SK-N-SH (cell line): ENCODE measurements at regions not wholly inside any gene's neighbourhood (a gene's known extent, or its start where the extent isn't known, plus 50 kb on each side); places are given as distances from the start of the nearest gene placed in this dataset.

Source experiments
- CTCF ChIA-PET: fragments of 300-600, 350-600 bp; formaldehyde crosslinking; extraction: SDS; loops from one replicate; lab custom pipeline; 2021; lab: Yijun Ruan, JAX
- POLR2A ChIA-PET: fragments of 350-600 bp; sonication (Branson Sonifier 250); formaldehyde crosslinking; extraction: SDS; loops from one replicate; lab custom pipeline; 2020; ENCODE audit warnings: antibody characterized with exemption, inconsistent platforms; lab: Yijun Ruan, JAX
- DNase-seq: peaks from one replicate; pipeline ENCODE4 v3.0.0; 2012
- H2AFZ ChIP-seq: fragments of 200-600 bp; sonication (generic); 2 replicates; pipeline ENCODE4 v1.8.1; 2016; ENCODE audit warnings: antibody characterized with exemption, mild to moderate bottlenecking, low read depth
- H3F3A ChIP-seq: fragments of 200-600 bp; sonication (generic); replicated peaks from 2 replicates; pipeline ENCODE3; 2016; ENCODE audit warnings: antibody characterized with exemption, mild to moderate bottlenecking; ENCODE audit not compliant: insufficient read depth
- H3K27ac ChIP-seq, 2 experiments: fragments of 200-500 bp in 1 of 2; fragments of 200-600 bp in 1 of 2; sonication (Bioruptor generic) in 1 of 2; sonication (generic), shearing (Covaris generic) in 1 of 2; 2 replicates each; pipeline versions ENCODE4 v1.5.1 to v1.6.1; 2014 to 2016; ENCODE audit warnings: low read depth in 2 of 2, inconsistent platforms in 1 of 2, low read length in 1 of 2, mild to moderate bottlenecking in 1 of 2, mixed read lengths in 1 of 2
- H3K27me3 ChIP-seq: fragments of 200-600 bp; sonication (generic), shearing (Covaris generic); 2 replicates; pipeline ENCODE4 v1.6.1; 2016; ENCODE audit warnings: mixed run types; ENCODE audit not compliant: insufficient read depth
- H3K36me3 ChIP-seq, 2 experiments: fragments of 200-500 bp in 1 of 2; fragments of 200-600 bp in 1 of 2; sonication (Bioruptor generic) in 1 of 2; sonication (generic) in 1 of 2; replicated peaks in 1 of 2; 2 replicates each; pipeline versions ENCODE3 to v1.5.1; 2014 to 2016; ENCODE audit warnings: low read length in 1 of 2, mild to moderate bottlenecking in 1 of 2; ENCODE audit not compliant: insufficient read depth in 2 of 2, control insufficient read depth in 1 of 2
- H3K4me1 ChIP-seq, 2 experiments: fragments of 200-500 bp in 1 of 2; fragments of 200-600 bp in 1 of 2; sonication (Bioruptor generic) in 1 of 2; sonication (generic), shearing (Covaris generic) in 1 of 2; 2 replicates each; pipeline versions ENCODE4 v1.5.1 to v1.6.1; 2014 to 2016; ENCODE audit warnings: low read depth in 1 of 2, low read length in 1 of 2, mixed run types in 1 of 2; ENCODE audit not compliant: insufficient read depth in 2 of 2, control insufficient read depth in 1 of 2
- H3K4me2 ChIP-seq: fragments of 200-600 bp; sonication (generic), shearing (Covaris generic); 2 replicates; pipeline ENCODE4 v1.6.1; 2017; ENCODE audit warnings: mixed run types
- H3K4me3 ChIP-seq, 2 experiments: fragments of 200-500 bp in 1 of 2; fragments of 200-600 bp in 1 of 2; sonication (Bioruptor generic) in 1 of 2; sonication (generic), shearing (Covaris generic) in 1 of 2; 2 replicates each; pipeline versions ENCODE4 v1.5.1 to v1.8.1; 2014 to 2016; ENCODE audit warnings: low read depth in 2 of 2, inconsistent platforms in 1 of 2, low read length in 1 of 2, mild to moderate bottlenecking in 1 of 2, mixed read lengths in 1 of 2, moderate library complexity in 1 of 2
- H3K79me2 ChIP-seq: fragments of 200-600 bp; sonication (generic); 2 replicates; pipeline ENCODE4 v1.8.1; 2017; ENCODE audit warnings: mild to moderate bottlenecking; ENCODE audit not compliant: insufficient read depth
- H3K9ac ChIP-seq: fragments of 200-600 bp; sonication (generic); 2 replicates; pipeline ENCODE4 v1.6.1; 2017; ENCODE audit warnings: mixed run types
- H3K9me2 ChIP-seq: fragments of 200-600 bp; sonication (generic); 2 replicates; pipeline ENCODE4 v1.6.1; 2017; ENCODE audit warnings: mixed run types
- H3K9me3 ChIP-seq: fragments of 200-600 bp; sonication (generic); 2 replicates; pipeline ENCODE4 v1.6.1; 2017; ENCODE audit warnings: mixed run types, mild to moderate bottlenecking, moderate library complexity
- H4K20me1 ChIP-seq: fragments of 200-600 bp; sonication (generic); 2 replicates; pipeline ENCODE4 v1.6.1; 2017; ENCODE audit warnings: mild to moderate bottlenecking, mixed run types; ENCODE audit not compliant: insufficient read depth
- CTCF ChIP-seq: fragments of 200-600 bp; sonication (generic); IDR thresholded peaks from 2 replicates; pipeline ENCODE4 v1.6.1; 2017; ENCODE audit warnings: antibody characterized with exemption, mild to moderate bottlenecking, moderate library complexity
- ELF1 ChIP-seq: IDR thresholded peaks from 2 replicates; pipeline ENCODE4 v1.4.0; 2012
- FOSL2 ChIP-seq: IDR thresholded peaks from 2 replicates; pipeline ENCODE4 v1.4.0; 2012; ENCODE audit warnings: low read depth, mild to moderate bottlenecking, moderate library complexity, borderline replicate concordance
- FOXJ3 ChIP-seq: sonication (generic); formaldehyde crosslinking; IDR thresholded peaks from 2 replicates; pipeline ENCODE4 v1.5.1; 2020; ENCODE audit warnings: mild to moderate bottlenecking, missing genetic modification reagents
- GABPA ChIP-seq: IDR thresholded peaks from 2 replicates; pipeline ENCODE4 v1.4.0; 2012; ENCODE audit warnings: low read depth, mild to moderate bottlenecking
- JUND ChIP-seq: IDR thresholded peaks from 2 replicates; pipeline ENCODE4 v1.4.0; 2012
- NFIC ChIP-seq: IDR thresholded peaks from 2 replicates; pipeline ENCODE4 v1.4.0; 2012; ENCODE audit warnings: borderline replicate concordance
- NRF1 ChIP-seq: IDR thresholded peaks from 2 replicates; pipeline ENCODE4 v1.6.1; 2012; ENCODE audit warnings: low read depth, mild to moderate bottlenecking, low read length
- RXRA ChIP-seq: IDR thresholded peaks from 2 replicates; pipeline ENCODE4 v1.4.0; 2012; ENCODE audit warnings: low read depth, mild to moderate bottlenecking, borderline replicate concordance
- TCF12 ChIP-seq: IDR thresholded peaks from 2 replicates; pipeline ENCODE4 v1.4.0; 2012
- ZBTB33 ChIP-seq: IDR thresholded peaks from 2 replicates; pipeline ENCODE4 v1.4.0; 2012; ENCODE audit warnings: low read depth, borderline replicate concordance
- WGBS: methylation state at CpG from one replicate; pipeline ENCODE4 v1.1.6; 2017; ENCODE audit warnings: low lambda C conversion rate; 5-methylcytosine and 5-hydroxymethylcytosine counted together

GRCh38 chr1:183711165-183711682 lies 58.1 kb upstream of the APOBEC4 start:
- Histone ChIP-seq H3K36me3 (no peaks in the 10 kb centered on the region), H3K9me2 (no peaks in the 10 kb centered on the region), H3K4me1 (peaks cover 19 to 22% of the 10 kb centered on the region in 2 experiments), H4K20me1 (no peaks in the 10 kb centered on the region), H3K27me3 (no peaks in the 10 kb centered on the region), H3K4me3 (no peak overlapping the region), H3K9ac (no peak overlapping the region), H3K4me2 (peak overlapping the region; percentile 20; the same call in 1 of the 2 replicates), H3K27ac (peak overlapping the region; percentile 53 to 86), H3F3A (no peaks in the 10 kb centered on the region), H3K9me3 (no peaks in the 10 kb centered on the region)
- DNase-seq, result no peak
- CTCF ChIA-PET, result interaction anchor here (1.1 to 4.4 kb wide), 2 partner anchors 55 to 205 kb away, joined by 5 to 13 read pairs; no protein-coding TSS in a partner anchor
- POLR2A ChIA-PET, result no interaction called here
- 96% methylated on average over 2 of the region's 2 CpGs for WGBS
- no peak for TF ChIP-seq FOXJ3 (CRISPR knock-in tag)
- TF ChIP-seq FOSL2, result no peak
- no peak for TF ChIP-seq JUND
- no peak for TF ChIP-seq NRF1
- TF ChIP-seq ZBTB33, result no peak
- no peak for TF ChIP-seq RXRA
- TF ChIP-seq ELF1, result no peak
- TF ChIP-seq NFIC, result no peak
- no peak for TF ChIP-seq GABPA
- TF ChIP-seq, all 33 proteins: peak for 0
- H3K79me2 ChIP-seq, result no peaks in the 10 kb centered on the region
- no peak overlapping the region for H2AFZ ChIP-seq

GRCh38 chr1:183710734-183711133 lies 57.6 kb upstream of the APOBEC4 start:
- Histone ChIP-seq H3K9me2 (no peaks in the 10 kb centered on the region), H3K4me3 (no peak overlapping the region), H2AFZ (no peak overlapping the region), H3K27ac (peak overlapping the region in 1 of 2 experiments; percentile 86; a peak in 2 of 4 replicates), H3F3A (no peaks in the 10 kb centered on the region), H3K4me1 (peaks cover 19 to 22% of the 10 kb centered on the region in 2 experiments), H3K79me2 (no peaks in the 10 kb centered on the region), H3K9me3 (no peaks in the 10 kb centered on the region), H3K4me2 (no peak overlapping the region), H3K9ac (no peak overlapping the region), H3K36me3 (no peaks in the 10 kb centered on the region), H4K20me1 (no peaks in the 10 kb centered on the region), H3K27me3 (no peaks in the 10 kb centered on the region)
- peak; percentile 34; the same call in 1 of the 2 replicates for TF ChIP-seq TCF12
- no peak for TF ChIP-seq CTCF
- ChIA-PET CTCF (interaction anchor here (1.1 to 4.4 kb wide), 3 partner anchors 25 to 205 kb away, joined by 5 to 13 read pairs (median 7); no protein-coding TSS in a partner anchor), POLR2A (no interaction called here)
- no peak for DNase-seq
- 74% methylated on average over 3 of the region's 3 CpGs for WGBS
